GM23338 (cell line): ENCODE measurements at regions not wholly inside any gene's neighbourhood (a gene's known extent, or its start where the extent isn't known, plus 50 kb on each side); places are given as distances from the start of the nearest gene placed in this dataset.

Experiments used
- EZH2 ChIP-seq: fragments of 200-600 bp; sonication (generic); IDR thresholded peaks from one replicate; pipeline ENCODE4 v1.8.0; 2017; ENCODE audit warnings: antibody characterized with exemption, mild to moderate bottlenecking, low read depth; ENCODE audit not compliant: unreplicated experiment
- EZH2phosphoT487 ChIP-seq: fragments of 200-600 bp; sonication (generic); IDR thresholded peaks from one replicate; pipeline ENCODE4 v1.8.1; 2018; ENCODE audit warnings: antibody characterized with exemption; ENCODE audit not compliant: unreplicated experiment
- POLR2AphosphoS5 ChIP-seq: IDR thresholded peaks from 2 replicates; pipeline ENCODE4 v1.6.1; 2016; ENCODE audit warnings: antibody characterized with exemption, low read depth
- STAT1 ChIP-seq: IDR thresholded peaks from one replicate; pipeline ENCODE4 v1.6.1; 2016; ENCODE audit warnings: antibody characterized with exemption; ENCODE audit not compliant: unreplicated experiment
- ZNF114 ChIP-seq: fragments of 250-450 bp; sonication (Bioruptor Pico); IDR thresholded peaks from 2 replicates; pipeline ENCODE4 v1.5.0; 2020; ENCODE audit warnings: mild to moderate bottlenecking, moderate library complexity
- ZNF462 ChIP-seq: fragments of 250-450 bp; sonication (Bioruptor Pico); IDR thresholded peaks from 2 replicates; pipeline ENCODE4 v1.5.0; 2020; ENCODE audit warnings: mild to moderate bottlenecking, moderate library complexity
- TF ChIP-seq, protein P1 (sequence below): IDR thresholded peaks from one replicate; pipeline ENCODE4 v1.6.1; 2018; ENCODE audit warnings: antibody characterized with exemption; ENCODE audit not compliant: unreplicated experiment
- TF ChIP-seq, protein P2 (sequence below), 2 experiments: fragments of 200-600 bp in 1 of 2; sonication (generic) in 1 of 2; conservative IDR thresholded peaks; 2 replicates each; pipeline versions ENCODE4 v1.5.1 to v1.6.1; 2016 to 2017; ENCODE audit warnings: antibody characterized with exemption in 2 of 2, low read depth in 2 of 2, mild to moderate bottlenecking in 2 of 2, moderate library complexity in 1 of 2

DNA sequence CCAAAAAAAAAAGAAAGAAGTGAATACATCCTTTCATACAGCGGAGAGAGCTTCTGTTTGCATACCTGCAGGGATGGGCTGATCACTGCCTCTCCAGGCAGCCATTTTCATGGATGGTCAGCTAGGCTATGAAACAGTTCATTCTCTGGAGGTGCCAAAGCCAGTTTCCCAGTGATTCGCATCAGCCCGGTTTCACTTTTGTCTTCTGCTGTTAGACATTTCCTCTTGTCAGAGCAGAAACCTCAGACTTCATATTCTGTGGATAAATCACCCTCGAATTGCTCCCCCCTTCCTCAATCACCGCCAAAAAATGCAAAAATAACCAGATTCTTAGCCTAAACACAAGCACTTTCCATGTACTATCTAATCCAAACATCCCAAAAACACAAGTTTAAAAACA is 225.6 kb downstream of the ADAMTS9 start:
- TF ChIP-seq, protein P1, sequence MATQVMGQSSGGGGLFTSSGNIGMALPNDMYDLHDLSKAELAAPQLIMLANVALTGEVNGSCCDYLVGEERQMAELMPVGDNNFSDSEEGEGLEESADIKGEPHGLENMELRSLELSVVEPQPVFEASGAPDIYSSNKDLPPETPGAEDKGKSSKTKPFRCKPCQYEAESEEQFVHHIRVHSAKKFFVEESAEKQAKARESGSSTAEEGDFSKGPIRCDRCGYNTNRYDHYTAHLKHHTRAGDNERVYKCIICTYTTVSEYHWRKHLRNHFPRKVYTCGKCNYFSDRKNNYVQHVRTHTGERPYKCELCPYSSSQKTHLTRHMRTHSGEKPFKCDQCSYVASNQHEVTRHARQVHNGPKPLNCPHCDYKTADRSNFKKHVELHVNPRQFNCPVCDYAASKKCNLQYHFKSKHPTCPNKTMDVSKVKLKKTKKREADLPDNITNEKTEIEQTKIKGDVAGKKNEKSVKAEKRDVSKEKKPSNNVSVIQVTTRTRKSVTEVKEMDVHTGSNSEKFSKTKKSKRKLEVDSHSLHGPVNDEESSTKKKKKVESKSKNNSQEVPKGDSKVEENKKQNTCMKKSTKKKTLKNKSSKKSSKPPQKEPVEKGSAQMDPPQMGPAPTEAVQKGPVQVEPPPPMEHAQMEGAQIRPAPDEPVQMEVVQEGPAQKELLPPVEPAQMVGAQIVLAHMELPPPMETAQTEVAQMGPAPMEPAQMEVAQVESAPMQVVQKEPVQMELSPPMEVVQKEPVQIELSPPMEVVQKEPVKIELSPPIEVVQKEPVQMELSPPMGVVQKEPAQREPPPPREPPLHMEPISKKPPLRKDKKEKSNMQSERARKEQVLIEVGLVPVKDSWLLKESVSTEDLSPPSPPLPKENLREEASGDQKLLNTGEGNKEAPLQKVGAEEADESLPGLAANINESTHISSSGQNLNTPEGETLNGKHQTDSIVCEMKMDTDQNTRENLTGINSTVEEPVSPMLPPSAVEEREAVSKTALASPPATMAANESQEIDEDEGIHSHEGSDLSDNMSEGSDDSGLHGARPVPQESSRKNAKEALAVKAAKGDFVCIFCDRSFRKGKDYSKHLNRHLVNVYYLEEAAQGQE: no peak
- TF ChIP-seq, protein P2, sequence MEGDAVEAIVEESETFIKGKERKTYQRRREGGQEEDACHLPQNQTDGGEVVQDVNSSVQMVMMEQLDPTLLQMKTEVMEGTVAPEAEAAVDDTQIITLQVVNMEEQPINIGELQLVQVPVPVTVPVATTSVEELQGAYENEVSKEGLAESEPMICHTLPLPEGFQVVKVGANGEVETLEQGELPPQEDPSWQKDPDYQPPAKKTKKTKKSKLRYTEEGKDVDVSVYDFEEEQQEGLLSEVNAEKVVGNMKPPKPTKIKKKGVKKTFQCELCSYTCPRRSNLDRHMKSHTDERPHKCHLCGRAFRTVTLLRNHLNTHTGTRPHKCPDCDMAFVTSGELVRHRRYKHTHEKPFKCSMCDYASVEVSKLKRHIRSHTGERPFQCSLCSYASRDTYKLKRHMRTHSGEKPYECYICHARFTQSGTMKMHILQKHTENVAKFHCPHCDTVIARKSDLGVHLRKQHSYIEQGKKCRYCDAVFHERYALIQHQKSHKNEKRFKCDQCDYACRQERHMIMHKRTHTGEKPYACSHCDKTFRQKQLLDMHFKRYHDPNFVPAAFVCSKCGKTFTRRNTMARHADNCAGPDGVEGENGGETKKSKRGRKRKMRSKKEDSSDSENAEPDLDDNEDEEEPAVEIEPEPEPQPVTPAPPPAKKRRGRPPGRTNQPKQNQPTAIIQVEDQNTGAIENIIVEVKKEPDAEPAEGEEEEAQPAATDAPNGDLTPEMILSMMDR (conservative IDR thresholded peaks at IDR 0.05; ENCODE audit: low read depth in 2 of 2): no peak
- no peak for TF ChIP-seq EZH2
- TF ChIP-seq POLR2AphosphoS5: no peak
- no peak for TF ChIP-seq EZH2phosphoT487
- TF ChIP-seq ZNF114 (CRISPR knock-in tag): no peak
- no peak for TF ChIP-seq STAT1
- no peak for TF ChIP-seq ZNF462 (CRISPR knock-in tag)
